Spleen (tissue), 7 donors: ENCODE measurements at regions not wholly inside any gene's neighbourhood (a gene's known extent, or its start where the extent isn't known, plus 50 kb on each side); places are given as distances from the start of the nearest gene placed in this dataset.

Experiments used
- CTCF ChIP-seq, 11 experiments: fragments of 200-600 bp in 7 of 11; fragments of 450-650 bp in 4 of 11; sonication (generic) in 4 of 11; IDR thresholded peaks in 8 of 11; conservative IDR thresholded peaks in 3 of 11; 1 replicate in 7 of 11; 2 replicates in 4 of 11; pipeline versions ENCODE4 v1.4.0 to v1.8.0; 2016 to 2021; ENCODE audit warnings: antibody characterized with exemption in 11 of 11, inconsistent platforms in 4 of 11, mild to moderate bottlenecking in 1 of 11
- POLR2AphosphoS5 ChIP-seq, 3 donors: sonication (generic); formaldehyde crosslinking; IDR thresholded peaks; one replicate each; pipeline ENCODE4 v1.5.1; 2017; ENCODE audit warnings: antibody characterized with exemption in 3 of 3
- donor health status: DM: no; HTN: no; CAD: no; lungs with moderate emphysema.
- donor health status: DM: no; HTN: no; CAD: no.
- donor health status: DM: no; HTN: no; CAD: no.

DNA sequence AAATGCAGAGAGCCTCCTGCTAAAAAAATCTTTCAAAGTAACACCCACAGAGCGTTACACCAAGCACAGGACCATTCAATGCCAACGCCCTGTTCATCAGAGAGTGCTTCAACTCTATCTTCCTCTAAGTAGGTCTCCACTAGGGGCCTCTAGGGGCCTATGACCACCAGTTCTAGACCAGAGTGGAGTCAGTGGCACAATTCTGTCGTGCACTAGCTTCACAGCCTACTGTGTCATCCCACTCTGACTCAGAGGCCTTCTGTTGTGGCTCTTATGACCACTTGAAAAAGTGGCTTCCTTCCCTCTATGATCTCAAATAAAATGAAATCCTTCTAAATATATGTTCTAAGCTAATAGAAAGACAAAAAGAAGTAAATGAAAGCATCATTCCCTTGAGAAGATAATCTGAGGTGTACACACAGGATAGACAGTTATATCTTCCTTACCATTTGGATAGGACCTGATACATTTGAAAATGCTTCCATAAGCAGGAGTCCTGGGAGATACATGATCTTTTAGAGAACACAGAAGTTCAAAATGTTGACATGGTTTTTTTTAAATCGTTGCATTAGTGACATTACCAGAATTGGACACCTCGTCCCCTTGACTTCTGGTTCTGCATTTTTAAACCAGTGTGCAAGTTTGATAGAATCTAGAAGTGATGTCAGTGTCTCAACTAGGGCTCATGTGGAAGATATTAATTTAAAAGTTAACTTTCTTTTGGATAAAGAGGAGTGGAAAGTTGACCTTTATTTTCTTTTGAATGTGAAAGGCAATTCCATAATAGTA is 151.9 kb downstream of the SH3BGRL2 start:
- TF ChIP-seq POLR2AphosphoS5 (IDR thresholded peaks at IDR 0.05) (no peak), CTCF (IDR thresholded peaks at IDR 0.05 in 8 of 11, conservative IDR thresholded peaks at IDR 0.05 in 3 of 11) (no peak)
